ENCODE measurements at regions not wholly inside any gene's neighbourhood (a gene's known extent, or its start where the extent isn't known, plus 50 kb on each side); places are given as distances from the start of the nearest gene placed in this dataset.

GRCh38 chr18:34976534-34976898 is 64.7 kb upstream of the MAPRE2 start:
- TF ChIP-seq CTCF (IDR thresholded peaks at IDR 0.05) (no peak), POLR2A (IDR thresholded peaks at IDR 0.05) (no peak), POLR2AphosphoS5 (IDR thresholded peaks at IDR 0.05) (no peak), EP300 (IDR thresholded peaks at IDR 0.05; ENCODE audit: low read depth) (no peak)

Data from transverse colon (tissue), 4 donors.